HepG2 (cell line): ENCODE measurements at regions not wholly inside any gene's neighbourhood (a gene's known extent, or its start where the extent isn't known, plus 50 kb on each side); places are given as distances from the start of the nearest gene placed in this dataset.

Source experiments
- ATAC-seq: fragments of 200-7000 bp; cut with Tn5 transposase; 3 replicates; pipeline ENCODE4 v1.9.1; 2020; ENCODE audit warnings: mild to moderate bottlenecking, moderate library complexity
- BruUV-seq: library from RNA; stranded (reverse); fragments of 400-500 nt; replicated peaks from 2 replicates; lab custom pipeline; 2021; lab: Mats Ljungman, UMichigan
- CTCF ChIA-PET: fragments of 300-600 bp; formaldehyde crosslinking; extraction: SDS; loops from one replicate; lab custom pipeline; 2021; ENCODE audit warnings: low total read pairs, inconsistent platforms, low intra/inter-chr PET ratio; lab: Yijun Ruan, JAX
- POLR2A ChIA-PET: fragments of 350-600 bp; sonication (Branson Sonifier 250); formaldehyde crosslinking; loops from one replicate; lab custom pipeline; 2020; ENCODE audit warnings: antibody characterized with exemption, inconsistent platforms; lab: Yijun Ruan, JAX
- DNase-seq: peaks from one replicate; pipeline ENCODE4 v3.0.0-alpha.2; 2015; ENCODE audit warnings: low spot score
- FAIRE-seq: peaks from 3 replicates; lab custom pipeline; 2011; peaks lifted over from hg19 to GRCh38; lab: Jason Lieb, UNC
- H2AFZ ChIP-seq: one replicate; pipeline ENCODE4 v1.6.1; 2011; ENCODE audit warnings: low read length, inconsistent platforms
- H3K27ac ChIP-seq: fragments of 300-600 bp; 3 replicates; pipeline ENCODE4 v1.8.0; 2011; ENCODE audit warnings: mixed run types, mild to moderate bottlenecking, mixed read lengths, low read length, inconsistent platforms; ENCODE audit not compliant: insufficient read depth; ENCODE audit errors: extremely low read length
- H3K27me3 ChIP-seq, 2 experiments: fragments of 200-600 bp in 1 of 2; 2 replicates in 1 of 2; 3 replicates in 1 of 2; pipeline versions ENCODE4 v1.6.0 to v1.8.0; 2011; ENCODE audit warnings: low read length in 2 of 2, mild to moderate bottlenecking in 2 of 2, moderate library complexity in 2 of 2, inconsistent platforms in 1 of 2; ENCODE audit not compliant: insufficient read depth in 2 of 2, control insufficient read depth in 1 of 2
- H3K36me3 ChIP-seq, 2 experiments: fragments of 200-600 bp in 1 of 2; replicated peaks in 1 of 2; 2 replicates in 1 of 2; 3 replicates in 1 of 2; pipeline versions ENCODE4 v1.5.1 to v1.8.0; 2011; ENCODE audit warnings: low read length in 2 of 2, inconsistent platforms in 1 of 2; ENCODE audit not compliant: insufficient read depth in 2 of 2, control insufficient read depth in 1 of 2
- H3K4me1 ChIP-seq: 2 replicates; pipeline ENCODE4 v1.5.1; 2012; ENCODE audit warnings: low read length, inconsistent platforms; ENCODE audit not compliant: insufficient read depth
- H3K4me2 ChIP-seq: 2 replicates; pipeline ENCODE4 v1.6.0; 2011; ENCODE audit warnings: low read depth, low read length, inconsistent platforms
- H3K4me3 ChIP-seq, 3 experiments: fragments of 200-600 bp in 1 of 3; sonication (generic), shearing (Covaris generic) in 1 of 3; replicated peaks in 1 of 3; 2 replicates each; pipeline ENCODE4 v1.5.1; 2011 to 2016; ENCODE audit warnings: low read length in 3 of 3, inconsistent platforms in 2 of 3, low read depth in 2 of 3, mild to moderate bottlenecking in 2 of 3, control low read depth in 1 of 3, mixed read lengths in 1 of 3; ENCODE audit not compliant: insufficient read depth in 1 of 3
- H3K79me2 ChIP-seq: one replicate; pipeline ENCODE4 v1.6.1; 2011; ENCODE audit warnings: low read length, inconsistent platforms; ENCODE audit not compliant: insufficient read depth
- H3K9ac ChIP-seq: 2 replicates; pipeline ENCODE4 v1.6.0; 2011; ENCODE audit warnings: mild to moderate bottlenecking, low read depth, low read length, inconsistent platforms; ENCODE audit not compliant: insufficient read depth
- H3K9me3 ChIP-seq: 2 replicates; pipeline ENCODE4 v1.5.1; 2012; ENCODE audit warnings: mild to moderate bottlenecking, low read length
- H4K20me1 ChIP-seq: 2 replicates; pipeline ENCODE4 v1.6.0; 2011; ENCODE audit warnings: inconsistent platforms, mild to moderate bottlenecking, low read length, moderate library complexity; ENCODE audit not compliant: insufficient read depth
- EEA1 ChIP-seq: sonication (generic); formaldehyde crosslinking; IDR thresholded peaks from 2 replicates; pipeline ENCODE4 v1.5.1; 2020; ENCODE audit warnings: mild to moderate bottlenecking, missing genetic modification reagents, borderline replicate concordance
- FOXK1 ChIP-seq: sonication (generic); formaldehyde crosslinking; IDR thresholded peaks from 2 replicates; pipeline ENCODE4 v1.4.0; 2020; ENCODE audit warnings: low read depth, missing genetic modification reagents, borderline replicate concordance
- GABPA ChIP-seq, 2 experiments: IDR thresholded peaks; 2 replicates each; pipeline ENCODE4 v1.6.1; 2011 to 2016; ENCODE audit warnings: low read depth in 2 of 2, low read length in 1 of 2, missing biosample characterization in 1 of 2, missing genetic modification characterization in 1 of 2
- GATAD2A ChIP-seq: IDR thresholded peaks from 2 replicates; pipeline ENCODE4 v1.6.1; 2016
- RFXANK ChIP-seq: IDR thresholded peaks from 2 replicates; pipeline ENCODE4 v1.6.1; 2016
- RXRA ChIP-seq: sonication (generic); formaldehyde crosslinking; IDR thresholded peaks from 2 replicates; pipeline ENCODE4 v1.5.1; 2020; ENCODE audit warnings: missing genetic modification reagents
- TCF7L2 ChIP-seq: IDR thresholded peaks from 2 replicates; pipeline ENCODE4 v1.6.1; 2011; ENCODE audit warnings: mild to moderate bottlenecking, low read depth, low read length, moderate library complexity
- TP53 ChIP-seq: sonication (generic); formaldehyde crosslinking; conservative IDR thresholded peaks from 2 replicates; pipeline ENCODE4 v1.4.0; 2020; ENCODE audit warnings: missing genetic modification reagents
- ZBTB21 ChIP-seq: sonication (generic); formaldehyde crosslinking; IDR thresholded peaks from 2 replicates; pipeline ENCODE4 v1.4.0; 2020; ENCODE audit warnings: missing genetic modification reagents
- ZNF790 ChIP-seq: sonication (generic); formaldehyde crosslinking; IDR thresholded peaks from 2 replicates; pipeline ENCODE4 v1.8.0; 2022; ENCODE audit warnings: missing genetic modification reagents, mild to moderate bottlenecking, borderline replicate concordance
- ZNF839 ChIP-seq: sonication (generic); formaldehyde crosslinking; IDR thresholded peaks from 2 replicates; pipeline ENCODE4 v1.4.0; 2020; ENCODE audit warnings: missing genetic modification reagents, mild to moderate bottlenecking, borderline replicate concordance
- ZSCAN22 ChIP-seq: sonication (generic); formaldehyde crosslinking; IDR thresholded peaks from 2 replicates; pipeline ENCODE4 v1.4.0; 2020; ENCODE audit warnings: mild to moderate bottlenecking, missing genetic modification reagents
- WGBS: methylation state at CpG from one replicate; pipeline ENCODE4 v1.1.6; 2017; ENCODE audit warnings: low lambda C conversion rate; 5-methylcytosine and 5-hydroxymethylcytosine counted together
- in situ Hi-C: cut with HindIII; loops from 2 replicates; pipeline ENCODE4 v1.10.0; 2017; ENCODE audit warnings: low pct_unique_long_range_greater_than_20kb; ENCODE audit not compliant: extremely low pct_ligation_motif_present
- intact Hi-C: fragments of 100-400 bp; cut with micrococcal nuclease; formaldehyde crosslinking; loops from one replicate; pipeline ENCODE4 v1.10.0; 2022; ENCODE audit not compliant: unreplicated experiment
- TF ChIP-seq, protein P1 (sequence below): sonication (generic); formaldehyde crosslinking; IDR thresholded peaks from 2 replicates; pipeline ENCODE4 v1.4.0; 2020; ENCODE audit warnings: missing genetic modification reagents, mild to moderate bottlenecking, borderline replicate concordance
- TF ChIP-seq, protein P2 (sequence below): sonication (generic); formaldehyde crosslinking; conservative IDR thresholded peaks from 2 replicates; pipeline ENCODE4 v1.4.0; 2020; ENCODE audit warnings: missing genetic modification reagents
- TF ChIP-seq, protein P3 (sequence below): sonication (generic); formaldehyde crosslinking; IDR thresholded peaks from 2 replicates; pipeline ENCODE4 v1.5.0; 2020; ENCODE audit warnings: mild to moderate bottlenecking, missing genetic modification reagents, borderline replicate concordance
- TF ChIP-seq, protein P4 (sequence below): IDR thresholded peaks from 2 replicates; pipeline ENCODE4 v1.6.1; 2012; ENCODE audit warnings: low read depth, low read length, improper control_type of control experiment

DNA sequence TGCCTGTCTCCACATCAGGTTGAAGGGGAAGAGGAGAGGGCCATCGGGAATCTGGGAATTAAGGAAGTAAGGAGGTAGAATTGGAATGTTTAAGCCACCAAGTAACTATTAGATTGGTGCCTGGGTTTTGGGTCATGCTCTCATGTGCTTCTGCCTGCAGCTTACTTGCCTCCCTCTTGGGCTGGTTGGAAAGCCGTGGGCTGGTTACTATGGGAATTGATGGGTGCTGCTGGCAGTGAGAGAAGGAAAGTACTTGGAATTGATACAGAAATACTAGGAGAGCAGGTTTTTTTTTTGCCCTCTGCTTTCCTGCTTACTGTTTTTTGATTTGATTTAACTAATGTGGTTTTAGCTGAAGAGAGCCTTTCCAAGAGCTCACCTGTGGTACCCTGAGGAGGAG is 493.5 kb upstream of the RGS6 start:
- no peak overlapping the region for H3K27ac ChIP-seq
- TF ChIP-seq TCF7L2 (no peak), TP53 (no peak), ZSCAN22 (no peak), ZNF790 (CRISPR knock-in tag) (no peak), RXRA (CRISPR knock-in tag) (no peak), GABPA (IDR thresholded peaks at IDR 0.05; ENCODE audit: low read depth, low read length) (no peak), GABPA (CRISPR knock-in tag; IDR thresholded peaks at IDR 0.05; ENCODE audit: low read depth) (no peak), RFXANK (no peak), ZBTB21 (no peak), EEA1 (CRISPR knock-in tag) (no peak), GATAD2A (no peak), FOXK1 (CRISPR knock-in tag) (no peak), ZNF839 (no peak)
- TF ChIP-seq, protein P1, sequence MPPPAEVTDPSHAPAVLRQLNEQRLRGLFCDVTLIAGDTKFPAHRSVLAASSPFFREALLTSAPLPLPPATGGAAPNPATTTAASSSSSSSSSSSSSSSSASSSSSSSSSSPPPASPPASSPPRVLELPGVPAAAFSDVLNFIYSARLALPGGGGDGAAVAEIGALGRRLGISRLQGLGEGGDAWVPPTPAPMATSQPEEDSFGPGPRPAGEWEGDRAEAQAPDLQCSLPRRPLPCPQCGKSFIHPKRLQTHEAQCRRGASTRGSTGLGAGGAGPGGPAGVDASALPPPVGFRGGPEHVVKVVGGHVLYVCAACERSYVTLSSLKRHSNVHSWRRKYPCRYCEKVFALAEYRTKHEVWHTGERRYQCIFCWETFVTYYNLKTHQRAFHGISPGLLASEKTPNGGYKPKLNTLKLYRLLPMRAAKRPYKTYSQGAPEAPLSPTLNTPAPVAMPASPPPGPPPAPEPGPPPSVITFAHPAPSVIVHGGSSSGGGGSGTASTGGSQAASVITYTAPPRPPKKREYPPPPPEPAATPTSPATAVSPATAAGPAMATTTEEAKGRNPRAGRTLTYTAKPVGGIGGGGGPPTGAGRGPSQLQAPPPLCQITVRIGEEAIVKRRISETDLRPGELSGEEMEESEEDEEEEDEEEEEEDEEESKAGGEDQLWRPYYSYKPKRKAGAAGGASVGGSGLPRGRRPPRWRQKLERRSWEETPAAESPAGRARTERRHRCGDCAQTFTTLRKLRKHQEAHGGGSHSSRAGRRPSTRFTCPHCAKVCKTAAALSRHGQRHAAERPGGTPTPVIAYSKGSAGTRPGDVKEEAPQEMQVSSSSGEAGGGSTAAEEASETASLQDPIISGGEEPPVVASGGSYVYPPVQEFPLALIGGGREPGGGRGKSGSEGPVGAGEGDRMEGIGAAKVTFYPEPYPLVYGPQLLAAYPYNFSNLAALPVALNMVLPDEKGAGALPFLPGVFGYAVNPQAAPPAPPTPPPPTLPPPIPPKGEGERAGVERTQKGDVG: no peak
- TF ChIP-seq, protein P2, sequence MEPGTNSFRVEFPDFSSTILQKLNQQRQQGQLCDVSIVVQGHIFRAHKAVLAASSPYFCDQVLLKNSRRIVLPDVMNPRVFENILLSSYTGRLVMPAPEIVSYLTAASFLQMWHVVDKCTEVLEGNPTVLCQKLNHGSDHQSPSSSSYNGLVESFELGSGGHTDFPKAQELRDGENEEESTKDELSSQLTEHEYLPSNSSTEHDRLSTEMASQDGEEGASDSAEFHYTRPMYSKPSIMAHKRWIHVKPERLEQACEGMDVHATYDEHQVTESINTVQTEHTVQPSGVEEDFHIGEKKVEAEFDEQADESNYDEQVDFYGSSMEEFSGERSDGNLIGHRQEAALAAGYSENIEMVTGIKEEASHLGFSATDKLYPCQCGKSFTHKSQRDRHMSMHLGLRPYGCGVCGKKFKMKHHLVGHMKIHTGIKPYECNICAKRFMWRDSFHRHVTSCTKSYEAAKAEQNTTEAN (CRISPR knock-in tag): no peak
- TF ChIP-seq, protein P3, sequence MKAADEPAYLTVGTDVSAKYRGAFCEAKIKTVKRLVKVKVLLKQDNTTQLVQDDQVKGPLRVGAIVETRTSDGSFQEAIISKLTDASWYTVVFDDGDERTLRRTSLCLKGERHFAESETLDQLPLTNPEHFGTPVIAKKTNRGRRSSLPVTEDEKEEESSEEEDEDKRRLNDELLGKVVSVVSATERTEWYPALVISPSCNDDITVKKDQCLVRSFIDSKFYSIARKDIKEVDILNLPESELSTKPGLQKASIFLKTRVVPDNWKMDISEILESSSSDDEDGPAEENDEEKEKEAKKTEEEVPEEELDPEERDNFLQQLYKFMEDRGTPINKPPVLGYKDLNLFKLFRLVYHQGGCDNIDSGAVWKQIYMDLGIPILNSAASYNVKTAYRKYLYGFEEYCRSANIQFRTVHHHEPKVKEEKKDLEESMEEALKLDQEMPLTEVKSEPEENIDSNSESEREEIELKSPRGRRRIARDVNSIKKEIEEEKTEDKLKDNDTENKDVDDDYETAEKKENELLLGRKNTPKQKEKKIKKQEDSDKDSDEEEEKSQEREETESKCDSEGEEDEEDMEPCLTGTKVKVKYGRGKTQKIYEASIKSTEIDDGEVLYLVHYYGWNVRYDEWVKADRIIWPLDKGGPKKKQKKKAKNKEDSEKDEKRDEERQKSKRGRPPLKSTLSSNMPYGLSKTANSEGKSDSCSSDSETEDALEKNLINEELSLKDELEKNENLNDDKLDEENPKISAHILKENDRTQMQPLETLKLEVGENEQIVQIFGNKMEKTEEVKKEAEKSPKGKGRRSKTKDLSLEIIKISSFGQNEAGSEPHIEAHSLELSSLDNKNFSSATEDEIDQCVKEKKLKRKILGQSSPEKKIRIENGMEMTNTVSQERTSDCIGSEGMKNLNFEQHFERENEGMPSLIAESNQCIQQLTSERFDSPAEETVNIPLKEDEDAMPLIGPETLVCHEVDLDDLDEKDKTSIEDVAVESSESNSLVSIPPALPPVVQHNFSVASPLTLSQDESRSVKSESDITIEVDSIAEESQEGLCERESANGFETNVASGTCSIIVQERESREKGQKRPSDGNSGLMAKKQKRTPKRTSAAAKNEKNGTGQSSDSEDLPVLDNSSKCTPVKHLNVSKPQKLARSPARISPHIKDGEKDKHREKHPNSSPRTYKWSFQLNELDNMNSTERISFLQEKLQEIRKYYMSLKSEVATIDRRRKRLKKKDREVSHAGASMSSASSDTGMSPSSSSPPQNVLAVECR (CRISPR knock-in tag): no peak
- TF ChIP-seq, protein P4, sequence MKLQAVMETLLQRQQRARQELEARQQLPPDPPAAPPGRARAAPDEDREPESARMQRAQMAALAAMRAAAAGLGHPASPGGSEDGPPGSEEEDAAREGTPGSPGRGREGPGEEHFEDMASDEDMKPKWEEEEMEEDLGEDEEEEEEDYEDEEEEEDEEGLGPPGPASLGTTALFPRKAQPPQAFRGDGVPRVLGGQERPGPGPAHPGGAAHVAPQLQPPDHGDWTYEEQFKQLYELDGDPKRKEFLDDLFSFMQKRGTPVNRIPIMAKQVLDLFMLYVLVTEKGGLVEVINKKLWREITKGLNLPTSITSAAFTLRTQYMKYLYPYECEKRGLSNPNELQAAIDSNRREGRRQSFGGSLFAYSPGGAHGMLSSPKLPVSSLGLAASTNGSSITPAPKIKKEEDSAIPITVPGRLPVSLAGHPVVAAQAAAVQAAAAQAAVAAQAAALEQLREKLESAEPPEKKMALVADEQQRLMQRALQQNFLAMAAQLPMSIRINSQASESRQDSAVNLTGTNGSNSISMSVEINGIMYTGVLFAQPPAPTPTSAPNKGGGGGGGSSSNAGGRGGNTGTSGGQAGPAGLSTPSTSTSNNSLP: no peak
- intact Hi-C loops: no loop called here
- no peaks in the 10 kb centered on the region for H3K36me3 ChIP-seq
- H3K4me2 ChIP-seq: no peak overlapping the region
- 44% methylated on average over 2 of the region's 2 CpGs for WGBS
- no peak for FAIRE-seq
- in situ Hi-C loops: no loop called here
- H2AFZ ChIP-seq: no peak overlapping the region
- no peaks in the 10 kb centered on the region for H3K4me1 ChIP-seq
- ChIA-PET CTCF (no interaction called here), POLR2A (no interaction called here)
- no peaks in the 10 kb centered on the region for H3K79me2 ChIP-seq
- DNase-seq: no peak
- H3K27me3 ChIP-seq: no peaks in the 10 kb centered on the region
- ATAC-seq: no peak
- no peak overlapping the region for H3K4me3 ChIP-seq
- H4K20me1 ChIP-seq: no peaks in the 10 kb centered on the region
- no peak overlapping the region for H3K9ac ChIP-seq
- BruUV-seq: no TSS peak
- H3K9me3 ChIP-seq: no peaks in the 10 kb centered on the region
